ENCODE measurements at regions not wholly inside any gene's neighbourhood (a gene's known extent, or its start where the extent isn't known, plus 50 kb on each side); places are given as distances from the start of the nearest gene placed in this dataset.
A peak's percentile ranks its signal among the peaks of the same experiment; 100 is the strongest.
"Not testable (repeated sequence)": the region's sequence is repeated elsewhere in the genome, so short reads cannot be mapped to it uniquely, and the experiment has no call there.

GRCh38 chr1:29805896-29806160 lies 569.5 kb downstream of the PTPRU start:
- Mint-ChIP-seq H3K4me3 (no peak overlapping the region), H3K9me3 (no peaks in the 10 kb centered on the region), H3K36me3 (ENCODE audit: low read depth) (no peaks in the 10 kb centered on the region), H3K27ac (no peak overlapping the region), H3K27me3 (no peaks in the 10 kb centered on the region), H3K4me1 (no peaks in the 10 kb centered on the region)
- POLR2A ChIA-PET: no interaction called here
- no peak for DNase-seq
- CTCF ChIA-PET: no interaction called here

- Mint-ChIP-seq H3K27me3 (no peaks in the 10 kb centered on the region), H3K4me1 (no peaks in the 10 kb centered on the region), H3K9me3 (no peaks in the 10 kb centered on the region), H3K4me3 (no peak overlapping the region), H3K36me3 (ENCODE audit: low read depth) (no peaks in the 10 kb centered on the region), H3K27ac (no peak overlapping the region)
- ChIA-PET CTCF (no interaction called here), POLR2A (no interaction called here)
- no peak for DNase-seq
Observed at GRCh38 chr1:29805122-29805895, 569.0 kb downstream of the PTPRU start.

GRCh38 chr1:29804181-29804899 lies 568.0 kb downstream of the PTPRU start:
- Mint-ChIP-seq H3K36me3 (ENCODE audit: low read depth) (no peaks in the 10 kb centered on the region), H3K9me3 (no peaks in the 10 kb centered on the region), H3K4me3 (no peak overlapping the region), H3K27me3 (no peaks in the 10 kb centered on the region), H3K4me1 (no peaks in the 10 kb centered on the region), H3K27ac (no peak overlapping the region)
- ChIA-PET CTCF (no interaction called here), POLR2A (no interaction called here)
- DNase-seq: no peak

- no peak overlapping the region for H3K4me3 Mint-ChIP-seq
- CTCF ChIA-PET: no interaction called here
- DNase-seq: no peak
- no peaks in the 10 kb centered on the region for H3K36me3 Mint-ChIP-seq (ENCODE audit: low read depth)
- H3K27ac Mint-ChIP-seq: no peak overlapping the region
- H3K4me1 Mint-ChIP-seq: no peaks in the 10 kb centered on the region
- H3K27me3 Mint-ChIP-seq: no peaks in the 10 kb centered on the region
- POLR2A ChIA-PET: no interaction called here
- no peaks in the 10 kb centered on the region for H3K9me3 Mint-ChIP-seq
Observed at GRCh38 chr1:29803486-29803885, 567.2 kb downstream of the PTPRU start.

- Mint-ChIP-seq H3K27ac (no peak overlapping the region), H3K9me3 (no peaks in the 10 kb centered on the region), H3K4me3 (no peak overlapping the region), H3K4me1 (no peaks in the 10 kb centered on the region), H3K27me3 (no peaks in the 10 kb centered on the region), H3K36me3 (ENCODE audit: low read depth) (no peaks in the 10 kb centered on the region)
- DNase-seq: no peak
- POLR2A ChIA-PET: no interaction called here
- CTCF ChIA-PET: no interaction called here
Observed at GRCh38 chr1:29802181-29803068, 566.1 kb downstream of the PTPRU start.

- Mint-ChIP-seq H3K27ac (no peak overlapping the region), H3K9me3 (peaks cover 5% of the 10 kb centered on the region), H3K36me3 (ENCODE audit: low read depth) (no peaks in the 10 kb centered on the region), H3K27me3 (no peaks in the 10 kb centered on the region), H3K4me3 (no peak overlapping the region), H3K4me1 (no peaks in the 10 kb centered on the region)
- ChIA-PET POLR2A (no interaction called here), CTCF (no interaction called here)
- DNase-seq: peak; percentile 3
Observed at GRCh38 chr1:29801561-29801973, 565.2 kb downstream of the PTPRU start.

- POLR2A ChIA-PET: no interaction called here
- H3K27me3 Mint-ChIP-seq: no peaks in the 10 kb centered on the region
- CTCF ChIA-PET: no interaction called here
- peaks cover 5% of the 10 kb centered on the region for H3K9me3 Mint-ChIP-seq
- no peaks in the 10 kb centered on the region for H3K36me3 Mint-ChIP-seq (ENCODE audit: low read depth)
- no peak for DNase-seq
- H3K27ac Mint-ChIP-seq: no peak overlapping the region
- no peaks in the 10 kb centered on the region for H3K4me1 Mint-ChIP-seq
- no peak overlapping the region for H3K4me3 Mint-ChIP-seq
Observed at GRCh38 chr1:29801003-29801402, 564.7 kb downstream of the PTPRU start.

GRCh38 chr1:29800522-29800956 lies 564.2 kb downstream of the PTPRU start:
- Mint-ChIP-seq H3K36me3 (ENCODE audit: low read depth) (no peaks in the 10 kb centered on the region), H3K27ac (no peak overlapping the region), H3K9me3 (peaks cover 10% of the 10 kb centered on the region), H3K27me3 (no peaks in the 10 kb centered on the region), H3K4me3 (no peak overlapping the region), H3K4me1 (no peaks in the 10 kb centered on the region)
- DNase-seq: no peak
- POLR2A ChIA-PET: no interaction called here
- CTCF ChIA-PET: no interaction called here

- H3K27me3 Mint-ChIP-seq: no peaks in the 10 kb centered on the region
- POLR2A ChIA-PET: no interaction called here
- no peaks in the 10 kb centered on the region for H3K36me3 Mint-ChIP-seq (ENCODE audit: low read depth)
- no peaks in the 10 kb centered on the region for H3K4me1 Mint-ChIP-seq
- no peak overlapping the region for H3K27ac Mint-ChIP-seq
- no peak overlapping the region for H3K4me3 Mint-ChIP-seq
- no peak for DNase-seq
- H3K9me3 Mint-ChIP-seq: peaks cover 12% of the 10 kb centered on the region
- CTCF ChIA-PET: no interaction called here
Observed at GRCh38 chr1:29800120-29800519, 563.8 kb downstream of the PTPRU start.

- H3K36me3 Mint-ChIP-seq (ENCODE audit: low read depth): no peaks in the 10 kb centered on the region
- no peaks in the 10 kb centered on the region for H3K27me3 Mint-ChIP-seq
- POLR2A ChIA-PET: no interaction called here
- H3K9me3 Mint-ChIP-seq: peaks cover 12% of the 10 kb centered on the region
- no peak overlapping the region for H3K4me3 Mint-ChIP-seq
- DNase-seq: no peak
- CTCF ChIA-PET: interaction anchor here (1.4 kb wide), 1 partner anchor 11 kb away, joined by 3 read pairs; no protein-coding TSS in a partner anchor
- no peak overlapping the region for H3K27ac Mint-ChIP-seq
- H3K4me1 Mint-ChIP-seq: no peaks in the 10 kb centered on the region
Observed at GRCh38 chr1:29798699-29799566, 562.6 kb downstream of the PTPRU start.

- DNase-seq; H3K27me3 Mint-ChIP-seq; H3K27ac Mint-ChIP-seq; POLR2A ChIA-PET; CTCF ChIA-PET; H3K36me3 Mint-ChIP-seq (ENCODE audit: low read depth); H3K4me3 Mint-ChIP-seq; H3K4me1 Mint-ChIP-seq: not testable (repeated sequence)
- peaks cover 12% of the 10 kb centered on the region for H3K9me3 Mint-ChIP-seq
Observed at GRCh38 chr1:29797125-29797524, 560.8 kb downstream of the PTPRU start.

GRCh38 chr1:29795965-29796364 lies 559.6 kb downstream of the PTPRU start:
- H3K27me3 Mint-ChIP-seq; H3K27ac Mint-ChIP-seq; CTCF ChIA-PET; H3K4me3 Mint-ChIP-seq; POLR2A ChIA-PET; H3K4me1 Mint-ChIP-seq; H3K36me3 Mint-ChIP-seq (ENCODE audit: low read depth): not testable (repeated sequence)
- H3K9me3 Mint-ChIP-seq: peaks cover 12% of the 10 kb centered on the region
- DNase-seq: peak; percentile 5
